Esophagus (tissue), 2 donors: ENCODE measurements at regions not wholly inside any gene's neighbourhood (a gene's known extent, or its start where the extent isn't known, plus 50 kb on each side); places are given as distances from the start of the nearest gene placed in this dataset.

Experiments used
- H3K27ac ChIP-seq, 2 donors: one replicate each; pipeline ENCODE4 v1.5.1; 2013; ENCODE audit warnings: low read depth in 2 of 2, mild to moderate bottlenecking in 2 of 2, inconsistent platforms in 1 of 2, low read length in 1 of 2, moderate library complexity in 1 of 2
- H3K27me3 ChIP-seq, 2 donors: one replicate each; pipeline ENCODE4 v1.6.1; 2013; ENCODE audit warnings: low read length in 2 of 2, control low read depth in 1 of 2, mild to moderate bottlenecking in 1 of 2; ENCODE audit not compliant: insufficient read depth in 2 of 2, control insufficient read depth in 1 of 2
- H3K36me3 ChIP-seq, 2 donors: one replicate each; pipeline ENCODE4 v1.6.1; 2013; ENCODE audit warnings: low read length in 1 of 2; ENCODE audit not compliant: control insufficient read depth in 2 of 2, insufficient read depth in 2 of 2
- H3K4me1 ChIP-seq, 2 donors: one replicate each; pipeline ENCODE4 v1.6.1; 2013; ENCODE audit warnings: low read length in 1 of 2; ENCODE audit not compliant: control insufficient read depth in 2 of 2, insufficient read depth in 2 of 2
- H3K4me3 ChIP-seq, 2 donors: one replicate each; pipeline ENCODE4 v1.5.1; 2013; ENCODE audit warnings: low read length in 2 of 2, mild to moderate bottlenecking in 2 of 2, low read depth in 1 of 2, moderate library complexity in 1 of 2
- H3K9me3 ChIP-seq, 2 donors: one replicate each; pipeline ENCODE4 v1.6.1; 2013; ENCODE audit warnings: mild to moderate bottlenecking in 2 of 2, low read depth in 1 of 2, low read length in 1 of 2, moderate library complexity in 1 of 2; ENCODE audit not compliant: control insufficient read depth in 2 of 2, insufficient read depth in 1 of 2
- whole genome bisulfite sequencing, 2 donors: extraction: QIAGEN DNeasy Blood & Tissue Kit; methylation state at CpG; one replicate each; pipeline ENCODE4 v1.1.7; 2013; 5-methylcytosine and 5-hydroxymethylcytosine counted together
- donor health status: healthy with polysubstance abuse.
- donor health status: Bipolar disorder and iron deficiency.

GRCh38 chr14:94904636-94905035, 134.7 kb upstream of the GSC start:
- WGBS, 2 donors, result 58 to 65% methylated on average over 4 of the region's 4 CpGs
- Histone ChIP-seq H3K4me3 (no peak overlapping the region), H3K9me3 (no peaks in the 10 kb centered on the region), H3K36me3 (no peaks in the 10 kb centered on the region), H3K27ac (no peak overlapping the region), H3K4me1 (no peaks in the 10 kb centered on the region), H3K27me3 (no peaks in the 10 kb centered on the region)

- Histone ChIP-seq H3K27me3 (no peaks in the 10 kb centered on the region), H3K36me3 (no peaks in the 10 kb centered on the region), H3K4me1 (no peaks in the 10 kb centered on the region), H3K9me3 (no peaks in the 10 kb centered on the region), H3K4me3 (no peak overlapping the region), H3K27ac (no peak overlapping the region)
- 78 to 95% methylated on average over 3 of the region's 3 CpGs for WGBS, 2 donors
Measured at GRCh38 chr14:94903883-94904282, 134.0 kb upstream of the GSC start.

GRCh38 chr14:94903338-94903737, 133.4 kb upstream of the GSC start:
- Histone ChIP-seq H3K4me1 (no peaks in the 10 kb centered on the region), H3K4me3 (no peak overlapping the region), H3K9me3 (no peaks in the 10 kb centered on the region), H3K27me3 (no peaks in the 10 kb centered on the region), H3K36me3 (no peaks in the 10 kb centered on the region), H3K27ac (no peak overlapping the region)
- 87 to 89% methylated on average over 4 of the region's 4 CpGs for WGBS, 2 donors

- H3K36me3 ChIP-seq, result no peaks in the 10 kb centered on the region
- no peaks in the 10 kb centered on the region for H3K4me1 ChIP-seq
- WGBS, 2 donors, result 72 to 76% methylated on average over 4 of the region's 4 CpGs
- H3K9me3 ChIP-seq, result peaks cover 0 to 2% of the 10 kb centered on the region in 2 donors
- H3K4me3 ChIP-seq, result no peak overlapping the region
- no peak overlapping the region for H3K27ac ChIP-seq
- no peaks in the 10 kb centered on the region for H3K27me3 ChIP-seq
Measured at GRCh38 chr14:94897561-94897960, 127.6 kb upstream of the GSC start.

GRCh38 chr14:94897082-94897481, 127.2 kb upstream of the GSC start:
- Histone ChIP-seq H3K4me3 (no peak overlapping the region), H3K27ac (no peak overlapping the region), H3K27me3 (no peaks in the 10 kb centered on the region), H3K4me1 (no peaks in the 10 kb centered on the region), H3K9me3 (peaks cover 0 to 2% of the 10 kb centered on the region in 2 donors), H3K36me3 (no peaks in the 10 kb centered on the region)
- WGBS, 2 donors, result 49 to 63% methylated on average over 6 of the region's 6 CpGs

- H3K27ac ChIP-seq, result no peak overlapping the region
- H3K27me3 ChIP-seq, result no peaks in the 10 kb centered on the region
- WGBS, 2 donors, result 61 to 74% methylated on average over 17 of the region's 17 CpGs
- no peak overlapping the region for H3K4me3 ChIP-seq
- H3K9me3 ChIP-seq, result peaks cover 0 to 8% of the 10 kb centered on the region in 2 donors
- H3K4me1 ChIP-seq, result peaks cover 0 to 8% of the 10 kb centered on the region in 2 donors
- H3K36me3 ChIP-seq, result no peaks in the 10 kb centered on the region
Measured at GRCh38 chr14:94893411-94894160, 123.7 kb upstream of the GSC start.

GRCh38 chr14:94890785-94891184, 120.9 kb upstream of the GSC start:
- H3K4me1 ChIP-seq, result peaks cover 0 to 8% of the 10 kb centered on the region in 2 donors
- H3K36me3 ChIP-seq, result no peaks in the 10 kb centered on the region
- H3K27me3 ChIP-seq, result no peaks in the 10 kb centered on the region
- 47 to 54% methylated on average over 6 of the region's 6 CpGs for WGBS, 2 donors
- H3K27ac ChIP-seq, result no peak overlapping the region
- no peak overlapping the region for H3K4me3 ChIP-seq
- H3K9me3 ChIP-seq, result peaks cover 0 to 8% of the 10 kb centered on the region in 2 donors

GRCh38 chr14:94889520-94890312, 119.8 kb upstream of the GSC start:
- Histone ChIP-seq H3K9me3 (peaks cover 0 to 6% of the 10 kb centered on the region in 2 donors), H3K27ac (no peak overlapping the region)
- 90 to 91% methylated on average over 6 of the region's 6 CpGs for WGBS, 2 donors

GRCh38 chr14:94888121-94888520, 118.2 kb upstream of the GSC start:
- no peaks in the 10 kb centered on the region for H3K36me3 ChIP-seq
- H3K9me3 ChIP-seq, result peaks cover 0 to 6% of the 10 kb centered on the region in 2 donors
- no peak overlapping the region for H3K27ac ChIP-seq
- no peak overlapping the region for H3K4me3 ChIP-seq
- peaks cover 0 to 8% of the 10 kb centered on the region in 2 donors for H3K4me1 ChIP-seq
- 55 to 70% methylated on average over 12 of the region's 12 CpGs for WGBS, 2 donors
- no peaks in the 10 kb centered on the region for H3K27me3 ChIP-seq

More at GRCh38 chr14:94889520-94890312, 119.8 kb upstream of the GSC start:
- Histone ChIP-seq H3K36me3 (no peaks in the 10 kb centered on the region), H3K4me3 (no peak overlapping the region), H3K4me1 (peaks cover 0 to 8% of the 10 kb centered on the region in 2 donors), H3K27me3 (no peaks in the 10 kb centered on the region)
